HG03196 (cell line): ENCODE measurements at regions not wholly inside any gene's neighbourhood (a gene's known extent, or its start where the extent isn't known, plus 50 kb on each side); places are given as distances from the start of the nearest gene placed in this dataset.
"Not testable (repeated sequence)": the region's sequence is repeated elsewhere in the genome, so short reads cannot be mapped to it uniquely, and the experiment has no call there.

Experiments
- ATAC-seq: cut with Tn5 transposase; IDR thresholded peaks from one replicate; pipeline ENCODE4 v1.9.1; 2021; ENCODE audit not compliant: unreplicated experiment

- ATAC-seq: no peak
These were observed 92.3 kb downstream of the BLID start for GRCh38 chr11:122023614-122024250.

GRCh38 chr11:122022646-122023045 is 93.4 kb downstream of the BLID start:
- no peak for ATAC-seq

GRCh38 chr11:122020902-122021301 is 95.1 kb downstream of the BLID start:
- no peak for ATAC-seq

- no peak for ATAC-seq
These were observed 95.9 kb downstream of the BLID start for GRCh38 chr11:122019908-122020694.

GRCh38 chr11:122007601-122008071 is 108.4 kb downstream of the BLID start:
- no peak for ATAC-seq

GRCh38 chr11:122004446-122004845 is 111.6 kb downstream of the BLID start:
- no peak for ATAC-seq

- no peak for ATAC-seq
These were observed 113.1 kb downstream of the BLID start for GRCh38 chr11:122002926-122003325.

GRCh38 chr11:122002047-122002446 is 114.0 kb downstream of the BLID start:
- ATAC-seq: no peak

GRCh38 chr11:121999651-122000050 is 116.4 kb downstream of the BLID start:
- no peak for ATAC-seq

- ATAC-seq: no peak
These were observed 119.4 kb downstream of the BLID start for GRCh38 chr11:121996574-121996973.

GRCh38 chr11:121983901-121984300 is 132.1 kb downstream of the BLID start:
- no peak for ATAC-seq

- not testable (repeated sequence) for ATAC-seq
These were observed 138.1 kb downstream of the BLID start for GRCh38 chr11:121977914-121978313.

- no peak for ATAC-seq
These were observed 147.4 kb downstream of the BLID start for GRCh38 chr11:121968638-121969037.

- no peak for ATAC-seq
These were observed 148.8 kb downstream of the BLID start for GRCh38 chr11:121967131-121967704.

GRCh38 chr11:121965330-121965729 is 150.7 kb downstream of the BLID start:
- no peak for ATAC-seq

GRCh38 chr11:121964591-121964990 is 151.4 kb downstream of the BLID start:
- ATAC-seq: no peak

GRCh38 chr11:121963846-121964245 is 152.2 kb downstream of the BLID start:
- not testable (repeated sequence) for ATAC-seq

GRCh38 chr11:121961321-121961801 is 154.7 kb downstream of the BLID start:
- no peak for ATAC-seq

GRCh38 chr11:121958971-121959325 is 157.1 kb downstream of the BLID start:
- no peak for ATAC-seq

- ATAC-seq: no peak
These were observed 157.6 kb downstream of the BLID start for GRCh38 chr11:121958323-121958970.

GRCh38 chr11:121953122-121953521 is 162.9 kb downstream of the BLID start:
- ATAC-seq: no peak
